PC-3 (cell line): ENCODE measurements at regions not wholly inside any gene's neighbourhood (a gene's known extent, or its start where the extent isn't known, plus 50 kb on each side); places are given as distances from the start of the nearest gene placed in this dataset.

Experiments
- ATAC-seq: fragments of 200-7000 bp; cut with Tn5 transposase; 2 replicates; pipeline ENCODE4 v1.9.1; 2020; ENCODE audit warnings: mild to moderate bottlenecking, moderate library complexity
- BruUV-seq: library from RNA; stranded (reverse); fragments of 400-500 nt; replicated peaks from 2 replicates; lab custom pipeline; 2021; lab: Mats Ljungman, UMichigan
- CTCF ChIA-PET: fragments of 300-600 bp; sonication (Branson Sonifier 250); formaldehyde crosslinking; loops from one replicate; lab custom pipeline; 2022; ENCODE audit warnings: antibody characterized with exemption; lab: Charles Lee
- POLR2A ChIA-PET: fragments of 300-600 bp; sonication (Branson Sonifier 250); formaldehyde crosslinking; loops from one replicate; lab custom pipeline; 2022; ENCODE audit warnings: antibody characterized with exemption; ENCODE audit not compliant: unreplicated experiment; lab: Charles Lee
- DNase-seq: peaks from one replicate; pipeline ENCODE4 v3.0.0-alpha.2; 2015
- H2AFZ ChIP-seq: fragments of 300-600 bp; sonication (generic); 2 replicates; pipeline ENCODE4 v1.6.0; 2016; ENCODE audit warnings: antibody characterized with exemption, low read length
- H3F3A ChIP-seq: fragments of 300-600 bp; sonication (generic); one replicate; pipeline ENCODE4 v1.6.0; 2017; ENCODE audit warnings: antibody characterized with exemption, low read length, control low read depth, mild to moderate bottlenecking; ENCODE audit not compliant: unreplicated experiment
- H3K27ac ChIP-seq: fragments of 300-600 bp; sonication (generic); 2 replicates; pipeline ENCODE4 v1.5.1; 2016; ENCODE audit warnings: mild to moderate bottlenecking, low read length
- H3K27me3 ChIP-seq: fragments of 300-600 bp; sonication (generic); 2 replicates; pipeline ENCODE4 v1.6.1; 2016; ENCODE audit warnings: low read length, mixed read lengths
- H3K36me3 ChIP-seq: fragments of 300-600 bp; sonication (generic); 2 replicates; pipeline ENCODE4 v1.6.1; 2016; ENCODE audit warnings: low read depth, mixed run types, low read length, mixed read lengths
- H3K4me1 ChIP-seq: fragments of 300-600 bp; sonication (generic); 2 replicates; pipeline ENCODE4 v1.5.1; 2016; ENCODE audit warnings: low read length; ENCODE audit not compliant: insufficient read depth
- H3K4me2 ChIP-seq: fragments of 300-600 bp; sonication (generic); 2 replicates; pipeline ENCODE4 v1.6.0; 2016; ENCODE audit warnings: low read length
- H3K4me3 ChIP-seq: fragments of 300-600 bp; sonication (generic); 2 replicates; pipeline ENCODE4 v1.5.1; 2016; ENCODE audit warnings: mild to moderate bottlenecking, low read length, mixed read lengths
- H3K79me2 ChIP-seq: fragments of 300-600 bp; sonication (generic); 2 replicates; pipeline ENCODE4 v1.6.1; 2017; ENCODE audit warnings: low read length, mixed read lengths
- H3K9ac ChIP-seq: fragments of 300-600 bp; sonication (generic); 2 replicates; pipeline ENCODE4 v1.6.0; 2016; ENCODE audit warnings: mild to moderate bottlenecking, low read length
- H3K9me2 ChIP-seq: fragments of 300-600 bp; sonication (generic); replicated peaks from 2 replicates; pipeline ENCODE4 v1.6.1; 2016; ENCODE audit warnings: mixed run types, low read length, mixed read lengths
- H3K9me3 ChIP-seq: fragments of 300-600 bp; sonication (generic); 2 replicates; pipeline ENCODE4 v1.6.1; 2016; ENCODE audit warnings: low read length, mixed read lengths
- H4K20me1 ChIP-seq: fragments of 300-600 bp; sonication (generic); 2 replicates; pipeline ENCODE4 v1.6.1; 2016; ENCODE audit warnings: low read length, mixed read lengths
- EZH2 ChIP-seq: fragments of 300-600 bp; sonication (generic); IDR thresholded peaks from one replicate; pipeline ENCODE4 v1.6.1; 2017; ENCODE audit warnings: antibody characterized with exemption, mild to moderate bottlenecking, low read length; ENCODE audit not compliant: unreplicated experiment
- EZH2phosphoT487 ChIP-seq: fragments of 300-600 bp; sonication (generic); IDR thresholded peaks from 2 replicates; pipeline ENCODE4 v1.6.1; 2018; ENCODE audit warnings: mild to moderate bottlenecking, antibody characterized with exemption, low read length, borderline replicate concordance
- intact Hi-C: fragments of 100-400 bp; cut with micrococcal nuclease; formaldehyde crosslinking; loops from 2 replicates; pipeline ENCODE4 v1.9.0; 2023
- TF ChIP-seq, protein P1 (sequence below): fragments of 300-600 bp; sonication (generic); conservative IDR thresholded peaks from 2 replicates; pipeline ENCODE4 v1.5.1; 2017; ENCODE audit warnings: antibody characterized with exemption, low read depth, mild to moderate bottlenecking, low read length

GRCh38 chr3:106759731-106760130, 617.5 kb upstream of the CCDC54 start:
- no TSS peak for BruUV-seq
- Histone ChIP-seq H4K20me1 (no peaks in the 10 kb centered on the region), H3K4me2 (no peak overlapping the region), H3K4me1 (peaks cover 2% of the 10 kb centered on the region; the same call in 1 of the 2 replicates), H3F3A (no peaks in the 10 kb centered on the region), H3K79me2 (no peaks in the 10 kb centered on the region), H3K27ac (no peak overlapping the region), H3K9me2 (no peaks in the 10 kb centered on the region), H3K36me3 (no peaks in the 10 kb centered on the region), H3K9me3 (peaks cover 5% of the 10 kb centered on the region; the same call in 1 of the 2 replicates), H3K9ac (no peak overlapping the region), H2AFZ (no peak overlapping the region), H3K27me3 (no peaks in the 10 kb centered on the region), H3K4me3 (no peak overlapping the region)
- TF ChIP-seq, protein P1, sequence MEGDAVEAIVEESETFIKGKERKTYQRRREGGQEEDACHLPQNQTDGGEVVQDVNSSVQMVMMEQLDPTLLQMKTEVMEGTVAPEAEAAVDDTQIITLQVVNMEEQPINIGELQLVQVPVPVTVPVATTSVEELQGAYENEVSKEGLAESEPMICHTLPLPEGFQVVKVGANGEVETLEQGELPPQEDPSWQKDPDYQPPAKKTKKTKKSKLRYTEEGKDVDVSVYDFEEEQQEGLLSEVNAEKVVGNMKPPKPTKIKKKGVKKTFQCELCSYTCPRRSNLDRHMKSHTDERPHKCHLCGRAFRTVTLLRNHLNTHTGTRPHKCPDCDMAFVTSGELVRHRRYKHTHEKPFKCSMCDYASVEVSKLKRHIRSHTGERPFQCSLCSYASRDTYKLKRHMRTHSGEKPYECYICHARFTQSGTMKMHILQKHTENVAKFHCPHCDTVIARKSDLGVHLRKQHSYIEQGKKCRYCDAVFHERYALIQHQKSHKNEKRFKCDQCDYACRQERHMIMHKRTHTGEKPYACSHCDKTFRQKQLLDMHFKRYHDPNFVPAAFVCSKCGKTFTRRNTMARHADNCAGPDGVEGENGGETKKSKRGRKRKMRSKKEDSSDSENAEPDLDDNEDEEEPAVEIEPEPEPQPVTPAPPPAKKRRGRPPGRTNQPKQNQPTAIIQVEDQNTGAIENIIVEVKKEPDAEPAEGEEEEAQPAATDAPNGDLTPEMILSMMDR: no peak
- no peak for TF ChIP-seq EZH2phosphoT487
- no peak for TF ChIP-seq EZH2
- ATAC-seq (no peak), DNase-seq (no peak)
- intact Hi-C loops: no loop called here
- POLR2A ChIA-PET: no interaction called here
- CTCF ChIA-PET: no interaction called here

- ChIA-PET POLR2A (no interaction called here), CTCF (no interaction called here)
- no peaks in the 10 kb centered on the region for H3K79me2 ChIP-seq
- H3K9me3 ChIP-seq: no peaks in the 10 kb centered on the region
- no peaks in the 10 kb centered on the region for H3K27me3 ChIP-seq
- no peak for TF ChIP-seq EZH2phosphoT487
- TF ChIP-seq, protein P1: no peak
- no peak for TF ChIP-seq EZH2
- BruUV-seq: no TSS peak
- H4K20me1 ChIP-seq: no peaks in the 10 kb centered on the region
- ATAC-seq (peak; percentile 56), DNase-seq (peak; percentile 81)
- H3K4me2 ChIP-seq: 0 out of 2 replicates have a peak overlapping the region, but pooled peaks have one; percentile 3
- H3F3A ChIP-seq: no peaks in the 10 kb centered on the region
- peaks cover 15% of the 10 kb centered on the region for H3K4me1 ChIP-seq
- H3K27ac ChIP-seq: peak overlapping the region; percentile 18
- intact Hi-C loops: no loop called here
- no peak overlapping the region for H3K4me3 ChIP-seq
- H3K36me3 ChIP-seq: no peaks in the 10 kb centered on the region
- peak overlapping the region; percentile 16; the same call in 1 of the 2 replicates for H2AFZ ChIP-seq
- H3K9me2 ChIP-seq: no peaks in the 10 kb centered on the region
- no peak overlapping the region for H3K9ac ChIP-seq
Observed at GRCh38 chr3:106765342-106765741, 611.9 kb upstream of the CCDC54 start.

DNA sequence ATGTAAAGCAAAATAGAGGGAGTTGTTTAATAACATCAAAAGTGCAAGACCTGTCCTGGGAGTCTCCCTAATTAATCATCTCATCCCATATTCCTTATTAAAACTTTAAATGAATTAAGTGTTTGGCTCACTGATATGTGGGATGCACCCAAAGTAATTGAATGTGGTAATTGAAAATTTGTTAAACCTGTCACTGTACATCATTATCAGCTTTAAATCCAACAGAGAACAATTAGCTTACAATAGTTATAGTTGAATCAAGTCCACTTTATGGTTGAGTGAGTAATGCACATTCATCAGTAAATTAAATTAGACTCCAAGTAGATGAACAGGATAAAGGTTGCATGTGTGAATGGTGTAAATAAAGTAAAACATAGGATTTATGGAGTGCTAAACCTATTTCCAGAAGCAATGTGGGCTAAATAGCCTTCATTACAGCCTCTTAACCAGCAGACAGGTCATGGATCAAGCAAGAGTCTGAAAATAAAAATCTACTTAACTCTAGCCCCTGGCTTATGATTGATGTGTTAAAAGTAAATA, 608.2 kb upstream of the CCDC54 start:
- no TSS peak for BruUV-seq
- Histone ChIP-seq H3K79me2 (no peaks in the 10 kb centered on the region), H3K9me2 (no peaks in the 10 kb centered on the region), H4K20me1 (no peaks in the 10 kb centered on the region), H2AFZ (no peak overlapping the region), H3K27me3 (no peaks in the 10 kb centered on the region), H3K9ac (no peak overlapping the region), H3K4me3 (no peak overlapping the region), H3K9me3 (no peaks in the 10 kb centered on the region), H3F3A (no peaks in the 10 kb centered on the region), H3K4me1 (peaks cover 15% of the 10 kb centered on the region), H3K36me3 (no peaks in the 10 kb centered on the region), H3K4me2 (no peak overlapping the region), H3K27ac (no peak overlapping the region)
- no peak for TF ChIP-seq EZH2phosphoT487
- TF ChIP-seq, protein P1: no peak
- TF ChIP-seq EZH2: no peak
- intact Hi-C loops: no loop called here
- DNase-seq (no peak), ATAC-seq (no peak)
- ChIA-PET POLR2A (no interaction called here), CTCF (no interaction called here)
